WTC11 (cell line): ENCODE measurements at regions not wholly inside any gene's neighbourhood (a gene's known extent, or its start where the extent isn't known, plus 50 kb on each side); places are given as distances from the start of the nearest gene placed in this dataset.

Experiments
- ATAC-seq: fragments of 200-7000 bp; cut with Tn5 transposase; 2 replicates; pipeline ENCODE4 v1.10.0; 2021; ENCODE audit warnings: mild to moderate bottlenecking, moderate library complexity
- CTCF ChIA-PET: fragments of 300-600 bp; sonication (Branson Sonifier 250); formaldehyde crosslinking; loops from one replicate; lab custom pipeline; 2021; ENCODE audit warnings: antibody characterized with exemption; lab: Charles Lee
- POLR2A ChIA-PET: fragments of 350-600 bp; sonication (Branson Sonifier 250); formaldehyde crosslinking; loops from one replicate; lab custom pipeline; 2021; ENCODE audit warnings: antibody characterized with exemption; lab: Charles Lee
- DNase-seq: peaks from one replicate; pipeline ENCODE4 v3.0.0; 2021; ENCODE audit warnings: low spot score
- H3K27ac Mint-ChIP-seq: 2 replicates; pipeline ENCODE4 v1.8.0; 2021; ENCODE audit warnings: mixed read lengths
- H3K27me3 Mint-ChIP-seq: 2 replicates; pipeline ENCODE4 v1.8.0; 2021; ENCODE audit warnings: low read depth, mild to moderate bottlenecking, moderate library complexity, mixed read lengths
- H3K36me3 Mint-ChIP-seq: 2 replicates; pipeline ENCODE4 v1.8.0; 2021; ENCODE audit warnings: mixed read lengths
- H3K4me1 Mint-ChIP-seq: 2 replicates; pipeline ENCODE4 v1.8.0; 2022; ENCODE audit warnings: mixed read lengths
- H3K4me3 Mint-ChIP-seq: 2 replicates; pipeline ENCODE4 v1.8.0; 2021; ENCODE audit warnings: mild to moderate bottlenecking, moderate library complexity, mixed read lengths
- H3K9me3 Mint-ChIP-seq: 2 replicates; pipeline ENCODE4 v1.8.0; 2021; ENCODE audit warnings: mixed read lengths
- CREM ChIP-seq: sonication (generic); formaldehyde crosslinking; IDR thresholded peaks from 2 replicates; pipeline ENCODE4 v1.8.1; 2022; ENCODE audit warnings: mild to moderate bottlenecking, missing genetic modification reagents, moderate library complexity
- ELF4 ChIP-seq: sonication (generic); formaldehyde crosslinking; IDR thresholded peaks from 2 replicates; pipeline ENCODE4 v1.8.1; 2022; ENCODE audit warnings: low read depth, mild to moderate bottlenecking, moderate library complexity, missing genetic modification reagents
- FOXK1 ChIP-seq: sonication (generic); formaldehyde crosslinking; IDR thresholded peaks from 2 replicates; pipeline ENCODE4 v1.8.0; 2022; ENCODE audit warnings: mild to moderate bottlenecking, moderate library complexity, missing genetic modification reagents
- JAZF1 ChIP-seq: fragments of 250-450 bp; sonication (Bioruptor Pico); IDR thresholded peaks from 2 replicates; pipeline ENCODE4 v1.9.0; 2021; ENCODE audit warnings: moderate library complexity, mild to moderate bottlenecking, inconsistent platforms
- NFYB ChIP-seq: sonication (generic); formaldehyde crosslinking; conservative IDR thresholded peaks from 2 replicates; pipeline ENCODE4 v1.8.0; 2022; ENCODE audit warnings: low read depth, missing genetic modification reagents
- RELA ChIP-seq: sonication (generic); formaldehyde crosslinking; IDR thresholded peaks from 2 replicates; pipeline ENCODE4 v1.8.1; 2022; ENCODE audit warnings: missing genetic modification reagents, mild to moderate bottlenecking, borderline replicate concordance
- ZBTB21 ChIP-seq: sonication (generic); formaldehyde crosslinking; IDR thresholded peaks from 2 replicates; pipeline ENCODE4 v1.8.1; 2023; ENCODE audit warnings: mild to moderate bottlenecking, missing genetic modification reagents, borderline replicate concordance
- ZNF317 ChIP-seq: sonication (generic); formaldehyde crosslinking; IDR thresholded peaks from 2 replicates; pipeline ENCODE4 v1.8.1; 2023; ENCODE audit warnings: low read depth, mild to moderate bottlenecking, moderate library complexity, missing genetic modification reagents, borderline replicate concordance
- ZNF423 ChIP-seq: fragments of 250-450 bp; sonication (Bioruptor Pico); IDR thresholded peaks from 2 replicates; pipeline ENCODE4 v2.1.2; 2022; ENCODE audit warnings: mild to moderate bottlenecking, moderate library complexity
- TF ChIP-seq, protein P1 (sequence below): sonication (generic); formaldehyde crosslinking; IDR thresholded peaks from 2 replicates; pipeline ENCODE4 v1.8.1; 2022; ENCODE audit warnings: low read depth, missing genetic modification reagents, borderline replicate concordance
- TF ChIP-seq, protein P2 (sequence below): fragments of 200-600 bp; IDR thresholded peaks from 2 replicates; pipeline ENCODE4 v1.8.0; 2022; ENCODE audit warnings: antibody characterized with exemption
- TF ChIP-seq, protein P3 (sequence below): sonication (generic); formaldehyde crosslinking; IDR thresholded peaks from 2 replicates; pipeline ENCODE4 v1.8.0; 2022; ENCODE audit warnings: mild to moderate bottlenecking, missing genetic modification reagents
- TF ChIP-seq, protein P4 (sequence below): sonication (generic); formaldehyde crosslinking; IDR thresholded peaks from 2 replicates; pipeline ENCODE4 v1.8.0; 2022; ENCODE audit warnings: mild to moderate bottlenecking, missing genetic modification reagents
- TF ChIP-seq, protein P5 (sequence below): fragments of 250-450 bp; sonication (Bioruptor Pico); IDR thresholded peaks from 2 replicates; pipeline ENCODE4 v1.9.0; 2021; ENCODE audit warnings: mild to moderate bottlenecking
- TF ChIP-seq, protein P6 (sequence below): sonication (generic); formaldehyde crosslinking; IDR thresholded peaks from 2 replicates; pipeline ENCODE4 v1.8.1; 2023; ENCODE audit warnings: mild to moderate bottlenecking, missing genetic modification reagents
- TF ChIP-seq, protein P7 (sequence below): fragments of 250-450 bp; sonication (Bioruptor Pico); IDR thresholded peaks from 2 replicates; pipeline ENCODE4 v1.9.0; 2021; ENCODE audit warnings: mild to moderate bottlenecking, borderline replicate concordance
- TF ChIP-seq, protein P8 (sequence below): sonication (generic); formaldehyde crosslinking; IDR thresholded peaks from 2 replicates; pipeline ENCODE4 v1.8.0; 2022; ENCODE audit warnings: mild to moderate bottlenecking, missing genetic modification reagents
- TF ChIP-seq, protein P9 (sequence below): sonication (generic); formaldehyde crosslinking; IDR thresholded peaks from 2 replicates; pipeline ENCODE4 v1.8.1; 2022; ENCODE audit warnings: low read depth, mild to moderate bottlenecking, moderate library complexity, missing genetic modification reagents, borderline replicate concordance
- TF ChIP-seq, protein P10 (sequence below): fragments of 250-450 bp; sonication (Bioruptor Pico); IDR thresholded peaks from 2 replicates; pipeline ENCODE4 v1.9.0; 2021; ENCODE audit warnings: mild to moderate bottlenecking

DNA sequence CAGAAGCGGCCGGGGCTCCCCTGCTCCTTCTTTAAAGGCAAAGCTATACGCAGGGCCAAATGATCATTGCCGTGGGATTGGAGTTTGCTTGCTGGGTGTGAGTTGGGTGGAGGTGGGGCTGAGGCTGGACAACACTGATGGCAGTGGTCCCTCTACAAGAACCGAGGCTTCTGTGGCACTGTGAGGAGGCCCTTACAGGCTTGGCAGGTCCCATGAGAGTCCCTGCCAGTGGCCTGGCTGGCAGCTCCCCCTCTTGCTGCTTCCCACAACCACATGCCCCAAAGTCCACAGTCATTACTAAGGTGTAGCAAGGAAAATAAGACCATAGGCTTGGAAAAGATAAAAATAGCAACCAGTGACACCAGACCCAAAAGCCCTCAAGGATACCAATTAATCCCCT, 98.4 kb downstream of the ANKRD10 start (continued):
- TF ChIP-seq, protein P1, sequence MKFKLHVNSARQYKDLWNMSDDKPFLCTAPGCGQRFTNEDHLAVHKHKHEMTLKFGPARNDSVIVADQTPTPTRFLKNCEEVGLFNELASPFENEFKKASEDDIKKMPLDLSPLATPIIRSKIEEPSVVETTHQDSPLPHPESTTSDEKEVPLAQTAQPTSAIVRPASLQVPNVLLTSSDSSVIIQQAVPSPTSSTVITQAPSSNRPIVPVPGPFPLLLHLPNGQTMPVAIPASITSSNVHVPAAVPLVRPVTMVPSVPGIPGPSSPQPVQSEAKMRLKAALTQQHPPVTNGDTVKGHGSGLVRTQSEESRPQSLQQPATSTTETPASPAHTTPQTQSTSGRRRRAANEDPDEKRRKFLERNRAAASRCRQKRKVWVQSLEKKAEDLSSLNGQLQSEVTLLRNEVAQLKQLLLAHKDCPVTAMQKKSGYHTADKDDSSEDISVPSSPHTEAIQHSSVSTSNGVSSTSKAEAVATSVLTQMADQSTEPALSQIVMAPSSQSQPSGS (CRISPR knock-in tag): no peak

DNA sequence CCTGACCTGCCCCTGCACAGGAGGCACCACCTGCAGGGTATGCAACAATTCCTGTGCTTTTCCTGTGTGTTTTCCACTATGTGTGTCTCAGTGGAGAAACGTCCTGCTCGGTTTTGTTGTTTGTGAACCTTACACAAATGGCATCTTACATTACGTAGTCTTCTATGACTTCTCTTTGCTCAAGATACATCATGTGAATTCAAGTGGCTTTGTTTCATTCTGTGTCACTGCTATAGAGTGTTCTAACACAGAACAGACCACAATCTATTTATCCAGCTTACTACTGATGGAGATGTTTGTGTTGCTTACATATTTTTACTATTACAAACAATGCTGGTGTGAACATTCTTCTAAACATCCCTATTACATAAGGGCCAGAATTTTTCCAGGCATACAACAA, 97.7 kb downstream of the ANKRD10 start:
- Mint-ChIP-seq H3K4me3 (no peak overlapping the region), H3K27me3 (peaks cover 7% of the 10 kb centered on the region), H3K27ac (no peak overlapping the region), H3K9me3 (peaks cover 2% of the 10 kb centered on the region; the same call in 1 of the 2 replicates), H3K4me1 (peaks cover 31% of the 10 kb centered on the region), H3K36me3 (no peaks in the 10 kb centered on the region)
- ChIA-PET CTCF (interaction anchor here (0.6 kb wide), 1 partner anchor 16 kb away, joined by 3 read pairs; no protein-coding TSS in a partner anchor), POLR2A (no interaction called here)
- DNase-seq (no peak), ATAC-seq (no peak)
- TF ChIP-seq, protein P2, sequence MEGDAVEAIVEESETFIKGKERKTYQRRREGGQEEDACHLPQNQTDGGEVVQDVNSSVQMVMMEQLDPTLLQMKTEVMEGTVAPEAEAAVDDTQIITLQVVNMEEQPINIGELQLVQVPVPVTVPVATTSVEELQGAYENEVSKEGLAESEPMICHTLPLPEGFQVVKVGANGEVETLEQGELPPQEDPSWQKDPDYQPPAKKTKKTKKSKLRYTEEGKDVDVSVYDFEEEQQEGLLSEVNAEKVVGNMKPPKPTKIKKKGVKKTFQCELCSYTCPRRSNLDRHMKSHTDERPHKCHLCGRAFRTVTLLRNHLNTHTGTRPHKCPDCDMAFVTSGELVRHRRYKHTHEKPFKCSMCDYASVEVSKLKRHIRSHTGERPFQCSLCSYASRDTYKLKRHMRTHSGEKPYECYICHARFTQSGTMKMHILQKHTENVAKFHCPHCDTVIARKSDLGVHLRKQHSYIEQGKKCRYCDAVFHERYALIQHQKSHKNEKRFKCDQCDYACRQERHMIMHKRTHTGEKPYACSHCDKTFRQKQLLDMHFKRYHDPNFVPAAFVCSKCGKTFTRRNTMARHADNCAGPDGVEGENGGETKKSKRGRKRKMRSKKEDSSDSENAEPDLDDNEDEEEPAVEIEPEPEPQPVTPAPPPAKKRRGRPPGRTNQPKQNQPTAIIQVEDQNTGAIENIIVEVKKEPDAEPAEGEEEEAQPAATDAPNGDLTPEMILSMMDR: no peak
- TF ChIP-seq, protein P3, sequence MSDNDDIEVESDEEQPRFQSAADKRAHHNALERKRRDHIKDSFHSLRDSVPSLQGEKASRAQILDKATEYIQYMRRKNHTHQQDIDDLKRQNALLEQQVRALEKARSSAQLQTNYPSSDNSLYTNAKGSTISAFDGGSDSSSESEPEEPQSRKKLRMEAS (CRISPR knock-in tag): no peak
- TF ChIP-seq, protein P4, sequence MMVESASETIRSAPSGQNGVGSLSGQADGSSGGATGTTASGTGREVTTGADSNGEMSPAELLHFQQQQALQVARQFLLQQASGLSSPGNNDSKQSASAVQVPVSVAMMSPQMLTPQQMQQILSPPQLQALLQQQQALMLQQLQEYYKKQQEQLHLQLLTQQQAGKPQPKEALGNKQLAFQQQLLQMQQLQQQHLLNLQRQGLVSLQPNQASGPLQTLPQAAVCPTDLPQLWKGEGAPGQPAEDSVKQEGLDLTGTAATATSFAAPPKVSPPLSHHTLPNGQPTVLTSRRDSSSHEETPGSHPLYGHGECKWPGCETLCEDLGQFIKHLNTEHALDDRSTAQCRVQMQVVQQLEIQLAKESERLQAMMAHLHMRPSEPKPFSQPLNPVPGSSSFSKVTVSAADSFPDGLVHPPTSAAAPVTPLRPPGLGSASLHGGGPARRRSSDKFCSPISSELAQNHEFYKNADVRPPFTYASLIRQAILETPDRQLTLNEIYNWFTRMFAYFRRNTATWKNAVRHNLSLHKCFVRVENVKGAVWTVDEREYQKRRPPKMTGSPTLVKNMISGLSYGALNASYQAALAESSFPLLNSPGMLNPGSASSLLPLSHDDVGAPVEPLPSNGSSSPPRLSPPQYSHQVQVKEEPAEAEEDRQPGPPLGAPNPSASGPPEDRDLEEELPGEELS (CRISPR knock-in tag): no peak
- TF ChIP-seq, protein P5, sequence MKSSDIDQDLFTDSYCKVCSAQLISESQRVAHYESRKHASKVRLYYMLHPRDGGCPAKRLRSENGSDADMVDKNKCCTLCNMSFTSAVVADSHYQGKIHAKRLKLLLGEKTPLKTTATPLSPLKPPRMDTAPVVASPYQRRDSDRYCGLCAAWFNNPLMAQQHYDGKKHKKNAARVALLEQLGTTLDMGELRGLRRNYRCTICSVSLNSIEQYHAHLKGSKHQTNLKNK (CRISPR knock-in tag): no peak
- TF ChIP-seq, protein P6, sequence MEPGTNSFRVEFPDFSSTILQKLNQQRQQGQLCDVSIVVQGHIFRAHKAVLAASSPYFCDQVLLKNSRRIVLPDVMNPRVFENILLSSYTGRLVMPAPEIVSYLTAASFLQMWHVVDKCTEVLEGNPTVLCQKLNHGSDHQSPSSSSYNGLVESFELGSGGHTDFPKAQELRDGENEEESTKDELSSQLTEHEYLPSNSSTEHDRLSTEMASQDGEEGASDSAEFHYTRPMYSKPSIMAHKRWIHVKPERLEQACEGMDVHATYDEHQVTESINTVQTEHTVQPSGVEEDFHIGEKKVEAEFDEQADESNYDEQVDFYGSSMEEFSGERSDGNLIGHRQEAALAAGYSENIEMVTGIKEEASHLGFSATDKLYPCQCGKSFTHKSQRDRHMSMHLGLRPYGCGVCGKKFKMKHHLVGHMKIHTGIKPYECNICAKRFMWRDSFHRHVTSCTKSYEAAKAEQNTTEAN: no peak
- TF ChIP-seq, protein P7, sequence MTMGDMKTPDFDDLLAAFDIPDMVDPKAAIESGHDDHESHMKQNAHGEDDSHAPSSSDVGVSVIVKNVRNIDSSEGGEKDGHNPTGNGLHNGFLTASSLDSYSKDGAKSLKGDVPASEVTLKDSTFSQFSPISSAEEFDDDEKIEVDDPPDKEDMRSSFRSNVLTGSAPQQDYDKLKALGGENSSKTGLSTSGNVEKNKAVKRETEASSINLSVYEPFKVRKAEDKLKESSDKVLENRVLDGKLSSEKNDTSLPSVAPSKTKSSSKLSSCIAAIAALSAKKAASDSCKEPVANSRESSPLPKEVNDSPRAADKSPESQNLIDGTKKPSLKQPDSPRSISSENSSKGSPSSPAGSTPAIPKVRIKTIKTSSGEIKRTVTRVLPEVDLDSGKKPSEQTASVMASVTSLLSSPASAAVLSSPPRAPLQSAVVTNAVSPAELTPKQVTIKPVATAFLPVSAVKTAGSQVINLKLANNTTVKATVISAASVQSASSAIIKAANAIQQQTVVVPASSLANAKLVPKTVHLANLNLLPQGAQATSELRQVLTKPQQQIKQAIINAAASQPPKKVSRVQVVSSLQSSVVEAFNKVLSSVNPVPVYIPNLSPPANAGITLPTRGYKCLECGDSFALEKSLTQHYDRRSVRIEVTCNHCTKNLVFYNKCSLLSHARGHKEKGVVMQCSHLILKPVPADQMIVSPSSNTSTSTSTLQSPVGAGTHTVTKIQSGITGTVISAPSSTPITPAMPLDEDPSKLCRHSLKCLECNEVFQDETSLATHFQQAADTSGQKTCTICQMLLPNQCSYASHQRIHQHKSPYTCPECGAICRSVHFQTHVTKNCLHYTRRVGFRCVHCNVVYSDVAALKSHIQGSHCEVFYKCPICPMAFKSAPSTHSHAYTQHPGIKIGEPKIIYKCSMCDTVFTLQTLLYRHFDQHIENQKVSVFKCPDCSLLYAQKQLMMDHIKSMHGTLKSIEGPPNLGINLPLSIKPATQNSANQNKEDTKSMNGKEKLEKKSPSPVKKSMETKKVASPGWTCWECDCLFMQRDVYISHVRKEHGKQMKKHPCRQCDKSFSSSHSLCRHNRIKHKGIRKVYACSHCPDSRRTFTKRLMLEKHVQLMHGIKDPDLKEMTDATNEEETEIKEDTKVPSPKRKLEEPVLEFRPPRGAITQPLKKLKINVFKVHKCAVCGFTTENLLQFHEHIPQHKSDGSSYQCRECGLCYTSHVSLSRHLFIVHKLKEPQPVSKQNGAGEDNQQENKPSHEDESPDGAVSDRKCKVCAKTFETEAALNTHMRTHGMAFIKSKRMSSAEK (CRISPR knock-in tag): no peak
- TF ChIP-seq ZBTB21 (CRISPR knock-in tag): no peak
- TF ChIP-seq JAZF1 (CRISPR knock-in tag): no peak
- TF ChIP-seq, protein P8, sequence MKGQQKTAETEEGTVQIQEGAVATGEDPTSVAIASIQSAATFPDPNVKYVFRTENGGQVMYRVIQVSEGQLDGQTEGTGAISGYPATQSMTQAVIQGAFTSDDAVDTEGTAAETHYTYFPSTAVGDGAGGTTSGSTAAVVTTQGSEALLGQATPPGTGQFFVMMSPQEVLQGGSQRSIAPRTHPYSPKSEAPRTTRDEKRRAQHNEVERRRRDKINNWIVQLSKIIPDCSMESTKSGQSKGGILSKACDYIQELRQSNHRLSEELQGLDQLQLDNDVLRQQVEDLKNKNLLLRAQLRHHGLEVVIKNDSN (CRISPR knock-in tag): no peak
- TF ChIP-seq ELF4 (CRISPR knock-in tag): no peak
- no peak for TF ChIP-seq RELA (CRISPR knock-in tag)
- TF ChIP-seq, protein P9, sequence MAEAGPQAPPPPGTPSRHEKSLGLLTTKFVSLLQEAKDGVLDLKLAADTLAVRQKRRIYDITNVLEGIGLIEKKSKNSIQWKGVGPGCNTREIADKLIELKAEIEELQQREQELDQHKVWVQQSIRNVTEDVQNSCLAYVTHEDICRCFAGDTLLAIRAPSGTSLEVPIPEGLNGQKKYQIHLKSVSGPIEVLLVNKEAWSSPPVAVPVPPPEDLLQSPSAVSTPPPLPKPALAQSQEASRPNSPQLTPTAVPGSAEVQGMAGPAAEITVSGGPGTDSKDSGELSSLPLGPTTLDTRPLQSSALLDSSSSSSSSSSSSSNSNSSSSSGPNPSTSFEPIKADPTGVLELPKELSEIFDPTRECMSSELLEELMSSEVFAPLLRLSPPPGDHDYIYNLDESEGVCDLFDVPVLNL (CRISPR knock-in tag): no peak
- TF ChIP-seq ZNF423: no peak
- no peak for TF ChIP-seq ZNF317 (CRISPR knock-in tag)
- TF ChIP-seq, protein P10, sequence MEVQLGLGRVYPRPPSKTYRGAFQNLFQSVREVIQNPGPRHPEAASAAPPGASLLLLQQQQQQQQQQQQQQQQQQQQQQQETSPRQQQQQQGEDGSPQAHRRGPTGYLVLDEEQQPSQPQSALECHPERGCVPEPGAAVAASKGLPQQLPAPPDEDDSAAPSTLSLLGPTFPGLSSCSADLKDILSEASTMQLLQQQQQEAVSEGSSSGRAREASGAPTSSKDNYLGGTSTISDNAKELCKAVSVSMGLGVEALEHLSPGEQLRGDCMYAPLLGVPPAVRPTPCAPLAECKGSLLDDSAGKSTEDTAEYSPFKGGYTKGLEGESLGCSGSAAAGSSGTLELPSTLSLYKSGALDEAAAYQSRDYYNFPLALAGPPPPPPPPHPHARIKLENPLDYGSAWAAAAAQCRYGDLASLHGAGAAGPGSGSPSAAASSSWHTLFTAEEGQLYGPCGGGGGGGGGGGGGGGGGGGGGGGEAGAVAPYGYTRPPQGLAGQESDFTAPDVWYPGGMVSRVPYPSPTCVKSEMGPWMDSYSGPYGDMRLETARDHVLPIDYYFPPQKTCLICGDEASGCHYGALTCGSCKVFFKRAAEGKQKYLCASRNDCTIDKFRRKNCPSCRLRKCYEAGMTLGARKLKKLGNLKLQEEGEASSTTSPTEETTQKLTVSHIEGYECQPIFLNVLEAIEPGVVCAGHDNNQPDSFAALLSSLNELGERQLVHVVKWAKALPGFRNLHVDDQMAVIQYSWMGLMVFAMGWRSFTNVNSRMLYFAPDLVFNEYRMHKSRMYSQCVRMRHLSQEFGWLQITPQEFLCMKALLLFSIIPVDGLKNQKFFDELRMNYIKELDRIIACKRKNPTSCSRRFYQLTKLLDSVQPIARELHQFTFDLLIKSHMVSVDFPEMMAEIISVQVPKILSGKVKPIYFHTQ (CRISPR knock-in tag): no peak
- TF ChIP-seq FOXK1 (CRISPR knock-in tag): no peak
- TF ChIP-seq NFYB (CRISPR knock-in tag): no peak
- no peak for TF ChIP-seq CREM (CRISPR knock-in tag)
